GM13977 (cell line): ENCODE measurements at regions not wholly inside any gene's neighbourhood (a gene's known extent, or its start where the extent isn't known, plus 50 kb on each side); places are given as distances from the start of the nearest gene placed in this dataset.
"Not testable (repeated sequence)": the region's sequence is repeated elsewhere in the genome, so short reads cannot be mapped to it uniquely, and the experiment has no call there.

ENCODE experiments used
- DNase-seq: peaks from one replicate; pipeline ENCODE4 v3.0.0; 2012; ENCODE audit warnings: low spot score
- CTCF ChIP-seq: IDR thresholded peaks from 2 replicates; pipeline ENCODE4 v1.5.1; 2012; ENCODE audit warnings: mild to moderate bottlenecking, control low read depth; ENCODE audit not compliant: insufficient read depth; ENCODE audit errors: extremely low read depth, missing control alignments
- in situ Hi-C: fragments of 300-500 bp; cut with MboI; formaldehyde crosslinking; loops from one replicate; pipeline ENCODE4 v1.12.0; 2022; ENCODE audit warnings: low sequenced_read_pairs, low pct_unique_long_range_greater_than_20kb, mixed read lengths, inconsistent platforms; ENCODE audit not compliant: unreplicated experiment

- no peak for TF ChIP-seq CTCF
- DNase-seq = no peak
- in situ Hi-C loops = no loop called here
Observed at GRCh38 chr3:107001635-107002034, 375.6 kb upstream of the CCDC54 start.

- in situ Hi-C loops, DNase-seq: not testable (repeated sequence)
Observed at GRCh38 chr3:107005352-107005751, 371.9 kb upstream of the CCDC54 start.

- no peak for TF ChIP-seq CTCF
- DNase-seq = no peak
Observed at GRCh38 chr3:107008213-107008612, 369.0 kb upstream of the CCDC54 start.

GRCh38 chr3:107013641-107014040 lies 363.6 kb upstream of the CCDC54 start:
- in situ Hi-C loops = no loop called here
- TF ChIP-seq CTCF = no peak
- no peak for DNase-seq

More at GRCh38 chr3:107008213-107008612, 369.0 kb upstream of the CCDC54 start:
- in situ Hi-C loops = no loop called here

GRCh38 chr3:107024551-107025026 lies 352.6 kb upstream of the CCDC54 start:
- in situ Hi-C loops = no loop called here
- TF ChIP-seq CTCF = no peak
- no peak for DNase-seq

GRCh38 chr3:107025961-107026360 lies 351.3 kb upstream of the CCDC54 start:
- no peak for DNase-seq
- no peak for TF ChIP-seq CTCF

GRCh38 chr3:107028086-107028485 lies 349.2 kb upstream of the CCDC54 start:
- TF ChIP-seq CTCF = no peak
- no peak for DNase-seq
- in situ Hi-C loops = no loop called here

More at GRCh38 chr3:107025961-107026360, 351.3 kb upstream of the CCDC54 start:
- in situ Hi-C loops = no loop called here
